ENCODE measurements at regions not wholly inside any gene's neighbourhood (a gene's known extent, or its start where the extent isn't known, plus 50 kb on each side); places are given as distances from the start of the nearest gene placed in this dataset.

GRCh38 chr7:53675835-53676234 is 640.4 kb downstream of the POM121L12 start:
- no peak for TF ChIP-seq CTCF (IDR thresholded peaks at IDR 0.05; ENCODE audit: low read length)
- TF ChIP-seq EZH2 (optimal IDR thresholded peaks at IDR 0.05; ENCODE audit: low read depth, low read length) = no peak
- no peak for TF ChIP-seq EZH2phosphoT487 (IDR thresholded peaks at IDR 0.05; ENCODE audit: low read length)

Data from MM.1S (cell line).